Keratinocyte (primary cell): ENCODE measurements at regions not wholly inside any gene's neighbourhood (a gene's known extent, or its start where the extent isn't known, plus 50 kb on each side); places are given as distances from the start of the nearest gene placed in this dataset.
A peak's percentile ranks its signal among the peaks of the same experiment; 100 is the strongest.

ENCODE experiments used
- DNase-seq: peaks from one replicate; pipeline ENCODE4 v3.0.0-alpha.2; 2011; ENCODE audit warnings: low read depth, missing footprints, low spot score
- FAIRE-seq: peaks from 2 replicates; lab custom pipeline; 2011; peaks lifted over from hg19 to GRCh38; lab: Jason Lieb, UNC
- H2AFZ ChIP-seq: 2 replicates; pipeline ENCODE4 v1.6.0; 2012; ENCODE audit warnings: low read length, control low read depth, inconsistent platforms; ENCODE audit not compliant: control insufficient read depth
- H3K27ac ChIP-seq: 2 replicates; pipeline ENCODE4 v1.5.1; 2011; ENCODE audit warnings: low read length; ENCODE audit not compliant: control insufficient read depth, insufficient read depth
- H3K27me3 ChIP-seq: 3 replicates; pipeline ENCODE4 v1.6.0; 2011; ENCODE audit warnings: low read length; ENCODE audit not compliant: control insufficient read depth, insufficient read depth; ENCODE audit errors: extremely low read depth
- H3K36me3 ChIP-seq, 2 experiments: 2 replicates in 1 of 2; 3 replicates in 1 of 2; pipeline ENCODE4 v1.5.1; 2011; ENCODE audit warnings: low read length in 2 of 2, mild to moderate bottlenecking in 1 of 2; ENCODE audit not compliant: control insufficient read depth in 2 of 2, insufficient read depth in 2 of 2; ENCODE audit errors: extremely low read depth in 1 of 2
- H3K4me1 ChIP-seq: 3 replicates; pipeline ENCODE4 v1.5.1; 2011; ENCODE audit warnings: low read length; ENCODE audit not compliant: control insufficient read depth, insufficient read depth; ENCODE audit errors: extremely low read depth
- H3K4me2 ChIP-seq: 3 replicates; pipeline ENCODE4 v1.6.0; 2011; ENCODE audit warnings: low read depth, low read length; ENCODE audit not compliant: control insufficient read depth, insufficient read depth; ENCODE audit errors: extremely low read depth
- H3K4me3 ChIP-seq, 3 experiments: fragments of 200-600 bp in 1 of 3; sonication (generic) in 1 of 3; 2 replicates in 2 of 3; 3 replicates in 1 of 3; pipeline ENCODE4 v1.5.1; 2011 to 2016; ENCODE audit warnings: low read length in 3 of 3, mild to moderate bottlenecking in 3 of 3, control low read depth in 2 of 3, inconsistent platforms in 1 of 3, low read depth in 1 of 3, mixed read lengths in 1 of 3, mixed run types in 1 of 3, moderate library complexity in 1 of 3; ENCODE audit not compliant: control insufficient read depth in 2 of 3, insufficient read depth in 2 of 3; ENCODE audit errors: extremely low read depth in 1 of 3
- H3K79me2 ChIP-seq: 2 replicates; pipeline ENCODE4 v1.6.0; 2012; ENCODE audit warnings: low read length; ENCODE audit not compliant: control insufficient read depth, insufficient read depth
- H3K9ac ChIP-seq: 3 replicates; pipeline ENCODE4 v1.6.0; 2011; ENCODE audit warnings: low read length; ENCODE audit not compliant: control insufficient read depth, insufficient read depth; ENCODE audit errors: extremely low read depth
- H3K9me1 ChIP-seq: 3 replicates; pipeline ENCODE4 v1.6.0; 2011; ENCODE audit warnings: low read length; ENCODE audit not compliant: control insufficient read depth, insufficient read depth; ENCODE audit errors: extremely low read depth
- H3K9me3 ChIP-seq: 2 replicates; pipeline ENCODE4 v1.5.1; 2012; ENCODE audit warnings: low read depth, low read length; ENCODE audit not compliant: control insufficient read depth
- H4K20me1 ChIP-seq: 3 replicates; pipeline ENCODE4 v1.6.0; 2011; ENCODE audit warnings: low read length; ENCODE audit not compliant: control insufficient read depth, insufficient read depth; ENCODE audit errors: extremely low read depth
- CTCF ChIP-seq, 3 experiments: IDR thresholded peaks in 1 of 3; conservative IDR thresholded peaks in 1 of 3; optimal IDR thresholded peaks in 1 of 3; 2 replicates in 2 of 3; 3 replicates in 1 of 3; pipeline versions ENCODE3 to v1.5.1; 2011; ENCODE audit warnings: low read length in 3 of 3, mild to moderate bottlenecking in 3 of 3, moderate library complexity in 2 of 3, control low read depth in 1 of 3, inconsistent platforms in 1 of 3; ENCODE audit not compliant: insufficient read depth in 2 of 3; ENCODE audit errors: extremely low read depth in 1 of 3
- EZH2 ChIP-seq: IDR thresholded peaks from one replicate; pipeline ENCODE4 v1.6.1; 2012; ENCODE audit warnings: inconsistent platforms, mild to moderate bottlenecking, low read length, moderate library complexity
- dilution Hi-C: fragments of 300-500 bp; cut with MboI; formaldehyde crosslinking; loops from one replicate; pipeline ENCODE4 v1.7.0; 2020; ENCODE audit warnings: low sequenced_read_pairs; ENCODE audit not compliant: extremely low pct_ligation_motif_present

GRCh38 chr1:198018529-198018928 is 101.4 kb downstream of the LHX9 start:
- Histone ChIP-seq H4K20me1 (no peaks in the 10 kb centered on the region), H3K4me3 (no peak overlapping the region), H3K9me1 (no peaks in the 10 kb centered on the region), H3K36me3 (no peaks in the 10 kb centered on the region), H3K27me3 (no peaks in the 10 kb centered on the region), H3K27ac (peak overlapping the region; percentile 29), H3K9me3 (no peaks in the 10 kb centered on the region), H3K79me2 (no peaks in the 10 kb centered on the region), H2AFZ (no peak overlapping the region), H3K9ac (no peak overlapping the region), H3K4me1 (peaks cover 14% of the 10 kb centered on the region), H3K4me2 (no peak overlapping the region)
- peak; percentile 97 for DNase-seq
- TF ChIP-seq CTCF (optimal IDR thresholded peaks at IDR 0.05 in 1 of 3, IDR thresholded peaks at IDR 0.05 in 1 of 3, conservative IDR thresholded peaks at IDR 0.05 in 1 of 3; ENCODE audit: extremely low read depth in 1 of 3, insufficient read depth in 2 of 3, low read length in 3 of 3) (no peak), EZH2 (no peak)
- FAIRE-seq = peak; percentile 100
- dilution Hi-C loops = no loop called here

- TF ChIP-seq EZH2 (no peak), CTCF (optimal IDR thresholded peaks at IDR 0.05 in 1 of 3, IDR thresholded peaks at IDR 0.05 in 1 of 3, conservative IDR thresholded peaks at IDR 0.05 in 1 of 3; ENCODE audit: extremely low read depth in 1 of 3, insufficient read depth in 2 of 3, low read length in 3 of 3) (no peak)
- Histone ChIP-seq H2AFZ (no peak overlapping the region), H3K9ac (no peak overlapping the region), H3K4me1 (peaks cover 14% of the 10 kb centered on the region), H3K9me3 (no peaks in the 10 kb centered on the region), H3K9me1 (no peaks in the 10 kb centered on the region), H3K79me2 (no peaks in the 10 kb centered on the region), H3K27me3 (no peaks in the 10 kb centered on the region), H4K20me1 (no peaks in the 10 kb centered on the region), H3K4me2 (no peak overlapping the region), H3K27ac (peak overlapping the region; percentile 29), H3K36me3 (no peaks in the 10 kb centered on the region), H3K4me3 (no peak overlapping the region)
- dilution Hi-C loops = no loop called here
- DNase-seq = no peak
- FAIRE-seq = peak; percentile 23
These were observed 102.0 kb downstream of the LHX9 start for GRCh38 chr1:198019126-198019525.
